GM19025 (cell line): ENCODE measurements at regions not wholly inside any gene's neighbourhood (a gene's known extent, or its start where the extent isn't known, plus 50 kb on each side); places are given as distances from the start of the nearest gene placed in this dataset.
"Not testable (repeated sequence)": the region's sequence is repeated elsewhere in the genome, so short reads cannot be mapped to it uniquely, and the experiment has no call there.

Experiments used
- ATAC-seq: cut with Tn5 transposase; IDR thresholded peaks from one replicate; pipeline ENCODE4 v1.9.1; 2021; ENCODE audit warnings: mild to moderate bottlenecking, low read depth, moderate library complexity; ENCODE audit not compliant: unreplicated experiment

- not testable (repeated sequence) for ATAC-seq
Observed at GRCh38 chr2:110308728-110309127, 96.4 kb upstream of the MTLN start.

GRCh38 chr2:110292807-110293206 is 80.5 kb upstream of the MTLN start:
- ATAC-seq, result not testable (repeated sequence)

GRCh38 chr2:110291909-110292579 is 79.7 kb upstream of the MTLN start:
- not testable (repeated sequence) for ATAC-seq

- not testable (repeated sequence) for ATAC-seq
Observed at GRCh38 chr2:110287817-110288216, 75.5 kb upstream of the MTLN start.

- ATAC-seq, result not testable (repeated sequence)
Observed at GRCh38 chr2:110287253-110287652, 74.9 kb upstream of the MTLN start.

GRCh38 chr2:110285002-110285401 is 72.7 kb upstream of the MTLN start:
- not testable (repeated sequence) for ATAC-seq

- not testable (repeated sequence) for ATAC-seq
Observed at GRCh38 chr2:110280804-110281203, 68.5 kb upstream of the MTLN start.

GRCh38 chr2:110277054-110277453 is 64.7 kb upstream of the MTLN start:
- ATAC-seq, result not testable (repeated sequence)

- not testable (repeated sequence) for ATAC-seq
Observed at GRCh38 chr2:110276092-110276491, 63.7 kb upstream of the MTLN start.

- not testable (repeated sequence) for ATAC-seq
Observed at GRCh38 chr2:110269674-110270073, 57.3 kb upstream of the MTLN start.

- ATAC-seq, result peak; percentile 57
Observed at GRCh38 chr2:110267828-110268407, 55.6 kb upstream of the MTLN start.

GRCh38 chr2:110264804-110265203 is 52.5 kb upstream of the MTLN start:
- ATAC-seq, result not testable (repeated sequence)

GRCh38 chr2:110264076-110264681 is 51.8 kb upstream of the MTLN start:
- not testable (repeated sequence) for ATAC-seq

- not testable (repeated sequence) for ATAC-seq
Observed at GRCh38 chr2:110263462-110263861, 51.1 kb upstream of the MTLN start.
